OCI-LY7 (cell line): ENCODE measurements at regions not wholly inside any gene's neighbourhood (a gene's known extent, or its start where the extent isn't known, plus 50 kb on each side); places are given as distances from the start of the nearest gene placed in this dataset.

ENCODE experiments used
- CTCF ChIP-seq: fragments of 200-600 bp; sonication (generic); conservative IDR thresholded peaks from 2 replicates; pipeline ENCODE4 v1.5.1; 2014; ENCODE audit warnings: mild to moderate bottlenecking, antibody characterized with exemption, low read length, moderate library complexity, mixed read lengths
- EZH2phosphoT487 ChIP-seq: fragments of 200-600 bp; sonication (generic); IDR thresholded peaks from 2 replicates; pipeline ENCODE4 v1.6.1; 2018; ENCODE audit warnings: low read depth, borderline replicate concordance, mild to moderate bottlenecking, mixed run types, antibody characterized with exemption, low read length, moderate library complexity, mixed read lengths

GRCh38 chr18:73752965-73753364, 394.7 kb downstream of the FBXO15 start:
- TF ChIP-seq CTCF (no peak), EZH2phosphoT487 (no peak)
